GM18909 (cell line): ENCODE measurements at regions not wholly inside any gene's neighbourhood (a gene's known extent, or its start where the extent isn't known, plus 50 kb on each side); places are given as distances from the start of the nearest gene placed in this dataset.
"Not testable (repeated sequence)": the region's sequence is repeated elsewhere in the genome, so short reads cannot be mapped to it uniquely, and the experiment has no call there.

Experiments
- ATAC-seq: cut with Tn5 transposase; IDR thresholded peaks from one replicate; pipeline ENCODE4 v1.9.1; 2021; ENCODE audit warnings: mild to moderate bottlenecking; ENCODE audit not compliant: unreplicated experiment, poor library complexity

GRCh38 chr22:22795639-22796038 lies 92.0 kb upstream of the IGLL5 start:
- ATAC-seq: not testable (repeated sequence)

- ATAC-seq: no peak
Observed at GRCh38 chr22:22796724-22797123, 90.9 kb upstream of the IGLL5 start.

- no peak for ATAC-seq
Observed at GRCh38 chr22:22798232-22798616, 89.4 kb upstream of the IGLL5 start.

GRCh38 chr22:22798716-22799115 lies 88.9 kb upstream of the IGLL5 start:
- ATAC-seq: no peak

GRCh38 chr22:22799561-22799960 lies 88.1 kb upstream of the IGLL5 start:
- ATAC-seq: no peak

GRCh38 chr22:22800716-22801115 lies 86.9 kb upstream of the IGLL5 start:
- no peak for ATAC-seq

GRCh38 chr22:22802339-22802970 lies 85.2 kb upstream of the IGLL5 start:
- ATAC-seq: no peak

GRCh38 chr22:22803285-22803853 lies 84.2 kb upstream of the IGLL5 start:
- no peak for ATAC-seq

- ATAC-seq: no peak
Observed at GRCh38 chr22:22810018-22810427, 77.6 kb upstream of the IGLL5 start.

- ATAC-seq: no peak
Observed at GRCh38 chr22:22810471-22810870, 77.1 kb upstream of the IGLL5 start.

GRCh38 chr22:22811016-22812009 lies 76.3 kb upstream of the IGLL5 start:
- ATAC-seq: no peak

- ATAC-seq: no peak
Observed at GRCh38 chr22:22812031-22812905, 75.3 kb upstream of the IGLL5 start.

- ATAC-seq: no peak
Observed at GRCh38 chr22:22813126-22814075, 74.2 kb upstream of the IGLL5 start.

GRCh38 chr22:22814666-22815396 lies 72.8 kb upstream of the IGLL5 start:
- no peak for ATAC-seq

- no peak for ATAC-seq
Observed at GRCh38 chr22:22815397-22816170, 72.0 kb upstream of the IGLL5 start.

- no peak for ATAC-seq
Observed at GRCh38 chr22:22816171-22816514, 71.5 kb upstream of the IGLL5 start.

- ATAC-seq: no peak
Observed at GRCh38 chr22:22816766-22817410, 70.7 kb upstream of the IGLL5 start.
